WERI-Rb-1 (cell line): ENCODE measurements at regions not wholly inside any gene's neighbourhood (a gene's known extent, or its start where the extent isn't known, plus 50 kb on each side); places are given as distances from the start of the nearest gene placed in this dataset.

Source experiments
- DNase-seq: peaks from one replicate; pipeline ENCODE4 v3.0.0-alpha.2; 2020
- H3K27ac ChIP-seq: fragments of 250-450 bp; sonication (Bioruptor Pico); 2 replicates; pipeline ENCODE4 v1.5.1; 2020; ENCODE audit warnings: mild to moderate bottlenecking, moderate library complexity
- H3K27me3 ChIP-seq: fragments of 250-450 bp; sonication (Bioruptor Pico); 2 replicates; pipeline ENCODE4 v1.5.1; 2021; ENCODE audit warnings: mild to moderate bottlenecking, low read depth, moderate library complexity; ENCODE audit not compliant: insufficient read depth, severe bottlenecking
- H3K36me3 ChIP-seq: fragments of 250-450 bp; sonication (Bioruptor Pico); 2 replicates; pipeline ENCODE4 v1.5.1; 2020; ENCODE audit warnings: mild to moderate bottlenecking, moderate library complexity
- H3K4me3 ChIP-seq: 2 replicates; pipeline ENCODE4 v1.5.1; 2011; ENCODE audit warnings: low read depth, mild to moderate bottlenecking, control low read depth, low read length
- H3K9me3 ChIP-seq: fragments of 250-450 bp; sonication (Bioruptor Pico); 2 replicates; pipeline ENCODE4 v1.5.1; 2021; ENCODE audit warnings: mild to moderate bottlenecking, moderate library complexity; ENCODE audit not compliant: severe bottlenecking
- TF ChIP-seq, protein P1 (sequence below): IDR thresholded peaks from 2 replicates; pipeline ENCODE4 v1.5.1; 2011; ENCODE audit warnings: low read depth, mild to moderate bottlenecking, control low read depth, inconsistent platforms, low read length

DNA sequence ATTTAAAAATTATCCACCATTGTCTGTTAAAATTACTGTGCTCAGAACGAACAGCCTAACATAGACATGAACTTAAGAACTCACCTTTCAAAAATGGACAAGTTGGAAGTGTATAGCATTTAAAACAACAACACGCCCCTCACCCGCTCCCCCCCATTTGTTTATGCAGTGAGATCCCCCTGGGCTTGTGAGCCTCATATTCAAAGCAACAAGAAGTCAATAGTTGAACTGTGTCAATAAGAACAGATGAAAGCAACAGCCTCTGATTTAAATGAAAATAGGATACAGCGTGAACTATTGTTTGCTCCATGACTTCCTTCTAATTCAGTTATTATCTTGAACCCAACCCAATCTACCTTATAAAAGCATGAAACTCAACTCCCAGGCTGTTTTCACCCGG, 314.2 kb downstream of the BLID start:
- Histone ChIP-seq H3K9me3 (peaks cover 4% of the 10 kb centered on the region), H3K36me3 (no peaks in the 10 kb centered on the region), H3K27ac (no peak overlapping the region), H3K27me3 (peaks cover 3% of the 10 kb centered on the region), H3K4me3 (no peak overlapping the region)
- TF ChIP-seq, protein P1, sequence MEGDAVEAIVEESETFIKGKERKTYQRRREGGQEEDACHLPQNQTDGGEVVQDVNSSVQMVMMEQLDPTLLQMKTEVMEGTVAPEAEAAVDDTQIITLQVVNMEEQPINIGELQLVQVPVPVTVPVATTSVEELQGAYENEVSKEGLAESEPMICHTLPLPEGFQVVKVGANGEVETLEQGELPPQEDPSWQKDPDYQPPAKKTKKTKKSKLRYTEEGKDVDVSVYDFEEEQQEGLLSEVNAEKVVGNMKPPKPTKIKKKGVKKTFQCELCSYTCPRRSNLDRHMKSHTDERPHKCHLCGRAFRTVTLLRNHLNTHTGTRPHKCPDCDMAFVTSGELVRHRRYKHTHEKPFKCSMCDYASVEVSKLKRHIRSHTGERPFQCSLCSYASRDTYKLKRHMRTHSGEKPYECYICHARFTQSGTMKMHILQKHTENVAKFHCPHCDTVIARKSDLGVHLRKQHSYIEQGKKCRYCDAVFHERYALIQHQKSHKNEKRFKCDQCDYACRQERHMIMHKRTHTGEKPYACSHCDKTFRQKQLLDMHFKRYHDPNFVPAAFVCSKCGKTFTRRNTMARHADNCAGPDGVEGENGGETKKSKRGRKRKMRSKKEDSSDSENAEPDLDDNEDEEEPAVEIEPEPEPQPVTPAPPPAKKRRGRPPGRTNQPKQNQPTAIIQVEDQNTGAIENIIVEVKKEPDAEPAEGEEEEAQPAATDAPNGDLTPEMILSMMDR = no peak
- DNase-seq = no peak

DNA sequence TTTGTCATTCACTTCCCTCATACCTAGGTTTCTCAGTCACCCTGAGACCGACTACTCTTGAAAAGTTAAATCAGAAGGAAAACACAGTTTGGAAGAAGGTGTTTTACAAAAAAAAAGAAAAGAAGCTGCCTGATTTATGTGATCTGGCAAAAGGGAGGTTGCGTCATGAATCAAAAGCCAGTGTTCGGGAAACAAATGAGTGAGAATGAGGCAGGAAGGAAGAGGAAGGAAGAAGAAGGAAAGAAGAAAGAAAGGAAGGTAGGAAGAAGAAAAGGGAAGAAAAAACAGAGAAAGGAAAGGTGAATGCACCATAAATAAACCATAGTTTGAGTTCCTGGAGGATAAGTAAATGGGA, 314.6 kb downstream of the BLID start:
- H3K27me3 ChIP-seq = peaks cover 3% of the 10 kb centered on the region
- no peaks in the 10 kb centered on the region for H3K36me3 ChIP-seq
- H3K9me3 ChIP-seq = peaks cover 4% of the 10 kb centered on the region
- DNase-seq = no peak
- H3K27ac ChIP-seq = no peak overlapping the region
- H3K4me3 ChIP-seq = no peak overlapping the region
- TF ChIP-seq, protein P1 = no peak

GRCh38 chr11:121800731-121801393, 315.2 kb downstream of the BLID start:
- Histone ChIP-seq H3K36me3 (no peaks in the 10 kb centered on the region), H3K27ac (no peak overlapping the region), H3K27me3 (peaks cover 3% of the 10 kb centered on the region), H3K4me3 (no peak overlapping the region), H3K9me3 (peaks cover 4% of the 10 kb centered on the region)
- no peak for DNase-seq
- TF ChIP-seq, protein P1 = no peak

GRCh38 chr11:121800240-121800639, 315.8 kb downstream of the BLID start:
- H3K27ac ChIP-seq = no peak overlapping the region
- peaks cover 4% of the 10 kb centered on the region for H3K9me3 ChIP-seq
- no peak for DNase-seq
- peaks cover 3% of the 10 kb centered on the region for H3K27me3 ChIP-seq
- H3K4me3 ChIP-seq = no peak overlapping the region
- H3K36me3 ChIP-seq = no peaks in the 10 kb centered on the region
- TF ChIP-seq, protein P1 = no peak

DNA sequence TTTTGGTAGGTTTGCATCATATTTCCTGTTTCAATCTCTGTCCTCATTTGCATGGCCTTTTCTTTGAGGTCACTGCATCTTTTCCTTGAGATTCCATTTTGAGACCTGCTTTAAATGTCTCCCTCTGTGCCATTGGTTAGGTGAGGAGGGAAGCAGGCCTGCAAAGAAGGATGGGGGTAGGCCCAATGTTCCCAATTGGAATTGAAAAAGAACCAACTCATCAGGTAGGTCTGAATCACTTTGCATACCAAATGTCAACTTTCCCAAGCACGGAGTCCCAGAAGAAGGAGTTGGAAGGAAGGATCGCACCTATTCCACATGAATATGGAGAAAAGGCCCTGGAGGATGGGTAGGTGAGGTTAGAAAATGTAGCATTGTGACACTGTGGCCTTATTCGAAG, 318.5 kb downstream of the BLID start:
- H3K4me3 ChIP-seq = no peak overlapping the region
- no peaks in the 10 kb centered on the region for H3K36me3 ChIP-seq
- DNase-seq = no peak
- H3K9me3 ChIP-seq = peaks cover 4% of the 10 kb centered on the region
- H3K27me3 ChIP-seq = peaks cover 3% of the 10 kb centered on the region
- TF ChIP-seq, protein P1 = no peak
- H3K27ac ChIP-seq = no peak overlapping the region

- no peaks in the 10 kb centered on the region for H3K36me3 ChIP-seq
- TF ChIP-seq, protein P1 = no peak
- no peak overlapping the region for H3K27ac ChIP-seq
- peaks cover 9% of the 10 kb centered on the region for H3K27me3 ChIP-seq
- H3K4me3 ChIP-seq = no peak overlapping the region
- no peak for DNase-seq
- H3K9me3 ChIP-seq = peaks cover 4% of the 10 kb centered on the region
Observed at GRCh38 chr11:121795174-121795573, 320.8 kb downstream of the BLID start.
